Keratinocyte (primary cell): ENCODE measurements at regions not wholly inside any gene's neighbourhood (a gene's known extent, or its start where the extent isn't known, plus 50 kb on each side); places are given as distances from the start of the nearest gene placed in this dataset.

ENCODE experiments used
- EZH2 ChIP-seq: IDR thresholded peaks from one replicate; pipeline ENCODE4 v1.6.1; 2012; ENCODE audit warnings: inconsistent platforms, mild to moderate bottlenecking, low read length, moderate library complexity
- TF ChIP-seq, protein P1 (sequence below), 3 experiments: IDR thresholded peaks in 1 of 3; conservative IDR thresholded peaks in 1 of 3; optimal IDR thresholded peaks in 1 of 3; 2 replicates in 2 of 3; 3 replicates in 1 of 3; pipeline versions ENCODE3 to v1.5.1; 2011; ENCODE audit warnings: low read length in 3 of 3, mild to moderate bottlenecking in 3 of 3, moderate library complexity in 2 of 3, control low read depth in 1 of 3, inconsistent platforms in 1 of 3; ENCODE audit not compliant: insufficient read depth in 2 of 3; ENCODE audit errors: extremely low read depth in 1 of 3

DNA sequence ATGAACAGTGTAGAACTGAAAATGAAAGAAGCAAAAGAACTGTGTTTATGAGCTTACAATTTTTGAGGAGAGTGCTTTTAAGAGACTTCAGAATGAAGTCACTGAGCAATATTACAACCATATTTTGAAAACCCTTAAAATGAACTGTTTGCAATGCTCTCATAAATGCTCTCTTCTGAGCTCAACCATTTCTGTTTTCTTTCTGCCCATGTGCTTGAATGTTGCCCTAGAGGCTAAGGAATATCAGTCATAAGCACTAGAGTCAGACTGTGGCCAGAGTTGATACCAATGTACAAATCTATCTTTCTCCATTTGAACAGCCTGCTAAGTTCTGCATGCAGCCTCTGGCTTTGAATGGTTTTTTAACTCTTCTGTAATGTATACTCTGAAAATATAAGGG is 1092.8 kb downstream of the PCDH9 start:
- TF ChIP-seq, protein P1, sequence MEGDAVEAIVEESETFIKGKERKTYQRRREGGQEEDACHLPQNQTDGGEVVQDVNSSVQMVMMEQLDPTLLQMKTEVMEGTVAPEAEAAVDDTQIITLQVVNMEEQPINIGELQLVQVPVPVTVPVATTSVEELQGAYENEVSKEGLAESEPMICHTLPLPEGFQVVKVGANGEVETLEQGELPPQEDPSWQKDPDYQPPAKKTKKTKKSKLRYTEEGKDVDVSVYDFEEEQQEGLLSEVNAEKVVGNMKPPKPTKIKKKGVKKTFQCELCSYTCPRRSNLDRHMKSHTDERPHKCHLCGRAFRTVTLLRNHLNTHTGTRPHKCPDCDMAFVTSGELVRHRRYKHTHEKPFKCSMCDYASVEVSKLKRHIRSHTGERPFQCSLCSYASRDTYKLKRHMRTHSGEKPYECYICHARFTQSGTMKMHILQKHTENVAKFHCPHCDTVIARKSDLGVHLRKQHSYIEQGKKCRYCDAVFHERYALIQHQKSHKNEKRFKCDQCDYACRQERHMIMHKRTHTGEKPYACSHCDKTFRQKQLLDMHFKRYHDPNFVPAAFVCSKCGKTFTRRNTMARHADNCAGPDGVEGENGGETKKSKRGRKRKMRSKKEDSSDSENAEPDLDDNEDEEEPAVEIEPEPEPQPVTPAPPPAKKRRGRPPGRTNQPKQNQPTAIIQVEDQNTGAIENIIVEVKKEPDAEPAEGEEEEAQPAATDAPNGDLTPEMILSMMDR (optimal IDR thresholded peaks at IDR 0.05 in 1 of 3, IDR thresholded peaks at IDR 0.05 in 1 of 3, conservative IDR thresholded peaks at IDR 0.05 in 1 of 3; ENCODE audit: extremely low read depth in 1 of 3, insufficient read depth in 2 of 3, low read length in 3 of 3), result no peak
- no peak for TF ChIP-seq EZH2
